ENCODE measurements at regions not wholly inside any gene's neighbourhood (a gene's known extent, or its start where the extent isn't known, plus 50 kb on each side); places are given as distances from the start of the nearest gene placed in this dataset.

- H3K4me1 Mint-ChIP-seq: no peaks in the 10 kb centered on the region
- H3K27me3 Mint-ChIP-seq: no peaks in the 10 kb centered on the region
- H3K27ac Mint-ChIP-seq: no peak overlapping the region
- H3K9me3 Mint-ChIP-seq (ENCODE audit: low read depth): no peaks in the 10 kb centered on the region
- DNase-seq (no peak), ATAC-seq (no peak)
- no peaks in the 10 kb centered on the region for H3K36me3 Mint-ChIP-seq
- CTCF ChIA-PET: no interaction called here
- H3K4me3 Mint-ChIP-seq: no peak overlapping the region
Observed at GRCh38 chr1:189550498-189550897, 927.2 kb downstream of the BRINP3 start.

- no peak overlapping the region for H3K4me3 Mint-ChIP-seq
- no peaks in the 10 kb centered on the region for H3K36me3 Mint-ChIP-seq
- no peaks in the 10 kb centered on the region for H3K9me3 Mint-ChIP-seq (ENCODE audit: low read depth)
- no peaks in the 10 kb centered on the region for H3K27me3 Mint-ChIP-seq
- no peak overlapping the region for H3K27ac Mint-ChIP-seq
- CTCF ChIA-PET: no interaction called here
- H3K4me1 Mint-ChIP-seq: no peaks in the 10 kb centered on the region
- ATAC-seq: no peak
- DNase-seq: no peak
Observed at GRCh38 chr1:189563784-189564183, 913.9 kb downstream of the BRINP3 start.

GRCh38 chr1:189567890-189568289 lies 909.8 kb downstream of the BRINP3 start:
- CTCF ChIA-PET: no interaction called here
- no peak overlapping the region for H3K4me3 Mint-ChIP-seq
- DNase-seq (no peak), ATAC-seq (no peak)
- H3K36me3 Mint-ChIP-seq: no peaks in the 10 kb centered on the region
- H3K9me3 Mint-ChIP-seq (ENCODE audit: low read depth): peaks cover 4% of the 10 kb centered on the region
- H3K27ac Mint-ChIP-seq: no peak overlapping the region
- H3K4me1 Mint-ChIP-seq: no peaks in the 10 kb centered on the region
- H3K27me3 Mint-ChIP-seq: no peaks in the 10 kb centered on the region

GRCh38 chr1:189596197-189596596 lies 881.5 kb downstream of the BRINP3 start:
- CTCF ChIA-PET: no interaction called here

GRCh38 chr1:189597083-189597482 lies 880.6 kb downstream of the BRINP3 start:
- CTCF ChIA-PET: no interaction called here
- Mint-ChIP-seq H3K36me3 (no peaks in the 10 kb centered on the region), H3K4me3 (no peak overlapping the region), H3K27me3 (no peaks in the 10 kb centered on the region), H3K9me3 (ENCODE audit: low read depth) (peaks cover 10% of the 10 kb centered on the region), H3K27ac (no peak overlapping the region), H3K4me1 (no peaks in the 10 kb centered on the region)
- DNase-seq: no peak
- no peak for ATAC-seq

More at GRCh38 chr1:189596197-189596596, 881.5 kb downstream of the BRINP3 start:
- no peak overlapping the region for H3K4me3 Mint-ChIP-seq
- ATAC-seq (no peak), DNase-seq (no peak)
- no peak overlapping the region for H3K27ac Mint-ChIP-seq
- peaks cover 7% of the 10 kb centered on the region for H3K9me3 Mint-ChIP-seq (ENCODE audit: low read depth)
- H3K27me3 Mint-ChIP-seq: no peaks in the 10 kb centered on the region
- H3K4me1 Mint-ChIP-seq: no peaks in the 10 kb centered on the region
- H3K36me3 Mint-ChIP-seq: no peaks in the 10 kb centered on the region

GRCh38 chr1:189605226-189605625 lies 872.4 kb downstream of the BRINP3 start:
- DNase-seq (no peak), ATAC-seq (no peak)
- Mint-ChIP-seq H3K27me3 (no peaks in the 10 kb centered on the region), H3K27ac (no peak overlapping the region), H3K36me3 (no peaks in the 10 kb centered on the region), H3K4me1 (no peaks in the 10 kb centered on the region), H3K9me3 (ENCODE audit: low read depth) (peaks cover 13% of the 10 kb centered on the region), H3K4me3 (no peak overlapping the region)
- CTCF ChIA-PET: no interaction called here

- no peak overlapping the region for H3K27ac Mint-ChIP-seq
- CTCF ChIA-PET: no interaction called here
- H3K4me3 Mint-ChIP-seq: no peak overlapping the region
- H3K36me3 Mint-ChIP-seq: no peaks in the 10 kb centered on the region
- peaks cover 11% of the 10 kb centered on the region for H3K9me3 Mint-ChIP-seq (ENCODE audit: low read depth)
- no peak for ATAC-seq
- no peaks in the 10 kb centered on the region for H3K27me3 Mint-ChIP-seq
- no peaks in the 10 kb centered on the region for H3K4me1 Mint-ChIP-seq
- no peak for DNase-seq
Observed at GRCh38 chr1:189606047-189606446, 871.6 kb downstream of the BRINP3 start.

- Mint-ChIP-seq H3K9me3 (ENCODE audit: low read depth) (peaks cover 8% of the 10 kb centered on the region), H3K36me3 (no peaks in the 10 kb centered on the region), H3K27me3 (no peaks in the 10 kb centered on the region), H3K27ac (no peak overlapping the region), H3K4me3 (no peak overlapping the region), H3K4me1 (no peaks in the 10 kb centered on the region)
- no peak for DNase-seq
- no peak for ATAC-seq
- CTCF ChIA-PET: no interaction called here
Observed at GRCh38 chr1:189606795-189607476, 870.7 kb downstream of the BRINP3 start.

GRCh38 chr1:189607477-189608096 lies 870.1 kb downstream of the BRINP3 start:
- no peaks in the 10 kb centered on the region for H3K27me3 Mint-ChIP-seq
- no peak overlapping the region for H3K4me3 Mint-ChIP-seq
- CTCF ChIA-PET: no interaction called here
- H3K9me3 Mint-ChIP-seq (ENCODE audit: low read depth): peaks cover 8% of the 10 kb centered on the region
- H3K4me1 Mint-ChIP-seq: no peaks in the 10 kb centered on the region
- no peak for ATAC-seq
- H3K36me3 Mint-ChIP-seq: no peaks in the 10 kb centered on the region
- H3K27ac Mint-ChIP-seq: no peak overlapping the region
- no peak for DNase-seq

GRCh38 chr1:189609167-189609566 lies 868.5 kb downstream of the BRINP3 start:
- no peaks in the 10 kb centered on the region for H3K4me1 Mint-ChIP-seq
- CTCF ChIA-PET: no interaction called here
- no peaks in the 10 kb centered on the region for H3K36me3 Mint-ChIP-seq
- no peaks in the 10 kb centered on the region for H3K27me3 Mint-ChIP-seq
- ATAC-seq (no peak), DNase-seq (no peak)
- no peak overlapping the region for H3K4me3 Mint-ChIP-seq
- H3K27ac Mint-ChIP-seq: no peak overlapping the region
- peaks cover 6% of the 10 kb centered on the region for H3K9me3 Mint-ChIP-seq (ENCODE audit: low read depth)

- no peak overlapping the region for H3K4me3 Mint-ChIP-seq
Observed at GRCh38 chr1:189616893-189617292, 860.8 kb downstream of the BRINP3 start.

GRCh38 chr1:189619682-189620332 lies 857.9 kb downstream of the BRINP3 start:
- Mint-ChIP-seq H3K4me3 (no peak overlapping the region), H3K36me3 (no peaks in the 10 kb centered on the region), H3K4me1 (no peaks in the 10 kb centered on the region), H3K27ac (no peak overlapping the region), H3K27me3 (no peaks in the 10 kb centered on the region), H3K9me3 (ENCODE audit: low read depth) (peaks cover 4% of the 10 kb centered on the region)
- no peak for DNase-seq
- ATAC-seq: no peak
- CTCF ChIA-PET: no interaction called here

More at GRCh38 chr1:189616893-189617292, 860.8 kb downstream of the BRINP3 start:
- ATAC-seq (no peak), DNase-seq (no peak)
- CTCF ChIA-PET: no interaction called here
- Mint-ChIP-seq H3K36me3 (no peaks in the 10 kb centered on the region), H3K27me3 (no peaks in the 10 kb centered on the region), H3K9me3 (ENCODE audit: low read depth) (no peaks in the 10 kb centered on the region), H3K27ac (no peak overlapping the region), H3K4me1 (no peaks in the 10 kb centered on the region)

GRCh38 chr1:189620471-189620870 lies 857.2 kb downstream of the BRINP3 start:
- Mint-ChIP-seq H3K4me1 (no peaks in the 10 kb centered on the region), H3K27me3 (no peaks in the 10 kb centered on the region), H3K4me3 (no peak overlapping the region), H3K9me3 (ENCODE audit: low read depth) (peaks cover 5% of the 10 kb centered on the region), H3K36me3 (no peaks in the 10 kb centered on the region), H3K27ac (no peak overlapping the region)
- CTCF ChIA-PET: no interaction called here
- ATAC-seq (no peak), DNase-seq (no peak)

GRCh38 chr1:189623336-189623735 lies 854.3 kb downstream of the BRINP3 start:
- H3K27me3 Mint-ChIP-seq: no peaks in the 10 kb centered on the region
- no peak overlapping the region for H3K27ac Mint-ChIP-seq
- CTCF ChIA-PET: no interaction called here

More at GRCh38 chr1:189623336-189623735, 854.3 kb downstream of the BRINP3 start:
- ATAC-seq (no peak), DNase-seq (no peak)
- no peaks in the 10 kb centered on the region for H3K36me3 Mint-ChIP-seq
- H3K4me1 Mint-ChIP-seq: no peaks in the 10 kb centered on the region
- H3K4me3 Mint-ChIP-seq: no peak overlapping the region
- peaks cover 5% of the 10 kb centered on the region for H3K9me3 Mint-ChIP-seq (ENCODE audit: low read depth)

Measured in activated CD8-positive, alpha-beta memory T cell treated with anti-CD3 and anti-CD28 coated beads, Interleukin-2, amount 10 ng/mL, durations not matched to agents 7 days and 5 days (primary cell).